ENCODE measurements at regions not wholly inside any gene's neighbourhood (a gene's known extent, or its start where the extent isn't known, plus 50 kb on each side); places are given as distances from the start of the nearest gene placed in this dataset.

DNA sequence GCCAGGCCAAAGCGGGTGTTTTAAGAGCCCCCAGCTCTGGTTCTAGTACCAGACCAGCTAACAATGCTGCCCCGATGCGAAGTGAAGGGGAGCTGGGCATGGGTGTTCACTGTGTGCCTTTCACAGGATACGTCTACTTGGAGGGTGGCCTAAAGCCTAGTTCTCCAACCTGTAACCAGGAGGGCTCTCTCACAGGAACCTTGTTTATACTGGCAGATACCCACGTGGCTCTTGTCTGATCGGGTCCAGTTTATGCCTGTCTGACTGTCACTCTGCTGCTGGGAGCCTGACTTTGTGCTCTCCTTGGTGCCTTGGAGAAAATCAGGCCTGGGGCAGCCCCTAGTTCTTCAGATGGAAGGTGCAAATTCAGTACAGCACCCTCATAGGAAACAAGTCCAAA is 60.2 kb upstream of the RNF144B start:
- H3K4me3 ChIP-seq (ENCODE audit: low read depth, low read length) = no peak overlapping the region
- TF ChIP-seq, protein P1, sequence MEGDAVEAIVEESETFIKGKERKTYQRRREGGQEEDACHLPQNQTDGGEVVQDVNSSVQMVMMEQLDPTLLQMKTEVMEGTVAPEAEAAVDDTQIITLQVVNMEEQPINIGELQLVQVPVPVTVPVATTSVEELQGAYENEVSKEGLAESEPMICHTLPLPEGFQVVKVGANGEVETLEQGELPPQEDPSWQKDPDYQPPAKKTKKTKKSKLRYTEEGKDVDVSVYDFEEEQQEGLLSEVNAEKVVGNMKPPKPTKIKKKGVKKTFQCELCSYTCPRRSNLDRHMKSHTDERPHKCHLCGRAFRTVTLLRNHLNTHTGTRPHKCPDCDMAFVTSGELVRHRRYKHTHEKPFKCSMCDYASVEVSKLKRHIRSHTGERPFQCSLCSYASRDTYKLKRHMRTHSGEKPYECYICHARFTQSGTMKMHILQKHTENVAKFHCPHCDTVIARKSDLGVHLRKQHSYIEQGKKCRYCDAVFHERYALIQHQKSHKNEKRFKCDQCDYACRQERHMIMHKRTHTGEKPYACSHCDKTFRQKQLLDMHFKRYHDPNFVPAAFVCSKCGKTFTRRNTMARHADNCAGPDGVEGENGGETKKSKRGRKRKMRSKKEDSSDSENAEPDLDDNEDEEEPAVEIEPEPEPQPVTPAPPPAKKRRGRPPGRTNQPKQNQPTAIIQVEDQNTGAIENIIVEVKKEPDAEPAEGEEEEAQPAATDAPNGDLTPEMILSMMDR (conservative IDR thresholded peaks at IDR 0.05; ENCODE audit: low read depth, low read length) = no peak
- no peak for DNase-seq (ENCODE audit: low read depth)

DNA sequence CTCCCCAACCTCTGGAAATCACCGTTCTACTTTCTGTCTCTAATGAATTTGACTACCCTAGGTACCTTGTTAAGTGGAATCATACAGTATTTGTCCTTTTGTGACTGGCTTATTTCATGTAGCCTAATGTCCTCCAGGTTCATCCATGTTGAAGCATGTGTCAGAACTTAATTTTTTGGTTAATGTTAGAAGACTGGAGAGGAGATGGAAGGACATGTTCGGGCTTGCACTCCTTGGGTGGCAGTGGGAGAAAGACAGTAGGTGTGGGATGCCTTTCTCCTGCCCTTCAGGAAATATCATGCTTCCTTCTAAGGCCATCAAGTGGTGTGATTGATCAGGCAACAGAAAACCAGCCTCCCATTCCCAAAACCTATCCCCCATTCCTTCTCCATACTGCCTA is 61.1 kb upstream of the RNF144B start:
- DNase-seq (ENCODE audit: low read depth) = no peak

DNA sequence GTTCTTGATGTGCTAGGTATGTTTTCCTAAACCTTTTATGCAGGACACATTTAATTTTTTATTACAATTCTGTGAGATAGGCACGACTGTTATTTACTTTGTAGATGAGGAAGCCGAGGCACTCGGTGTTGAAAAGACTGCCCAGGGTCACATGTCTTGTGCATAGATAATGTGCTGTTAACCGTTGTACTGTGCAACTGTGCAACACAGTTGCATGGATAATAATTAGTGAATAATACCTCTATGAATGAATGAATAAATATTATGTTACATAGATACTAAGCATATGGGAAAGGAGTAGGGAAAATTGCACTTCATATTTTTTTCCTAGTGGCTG is 60.3 kb upstream of the DEK start:
- TF ChIP-seq, protein P1 (conservative IDR thresholded peaks at IDR 0.05; ENCODE audit: low read depth, low read length) = no peak
- H3K4me3 ChIP-seq (ENCODE audit: low read depth, low read length) = no peak overlapping the region
- DNase-seq (ENCODE audit: low read depth) = no peak

More for the DNA sequence above, 61.1 kb upstream of the RNF144B start:
- TF ChIP-seq, protein P1 (conservative IDR thresholded peaks at IDR 0.05; ENCODE audit: low read depth, low read length) = no peak
- H3K4me3 ChIP-seq (ENCODE audit: low read depth, low read length) = no peak overlapping the region

DNA sequence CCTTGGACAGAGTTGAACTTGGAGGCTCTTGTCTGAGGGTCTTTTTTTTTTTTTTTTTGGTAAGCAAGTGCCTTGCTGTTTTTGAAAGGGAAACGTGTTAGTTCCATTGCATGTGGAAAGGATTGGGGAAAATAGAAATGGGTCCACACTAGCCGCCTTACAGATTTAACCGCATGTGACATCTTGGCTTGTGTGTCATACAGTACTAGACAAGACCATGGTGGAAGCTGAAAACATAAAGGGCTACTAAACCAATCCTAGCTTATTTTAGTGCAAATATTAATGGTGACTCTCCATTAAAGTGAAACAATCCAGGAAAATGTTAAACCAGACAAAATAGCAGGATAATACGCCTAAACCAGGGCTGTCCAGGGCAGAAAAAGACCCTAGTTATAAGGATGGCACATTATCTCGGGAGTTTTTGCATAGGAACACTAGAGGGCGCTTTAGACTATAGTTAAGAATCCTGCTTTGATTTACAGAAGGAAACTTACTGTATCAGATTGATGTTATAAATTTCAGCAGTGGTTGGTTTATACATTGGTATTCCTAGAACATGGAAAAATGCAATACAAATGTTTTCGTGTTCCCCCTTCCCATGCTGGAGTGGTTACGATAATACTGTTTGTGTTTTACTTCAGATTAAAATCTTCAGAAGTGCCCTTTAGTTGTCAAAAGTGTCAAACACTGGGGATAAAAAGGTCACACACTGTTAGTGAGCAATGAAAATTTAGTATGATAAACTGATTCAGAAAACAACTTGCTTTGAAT is 59.8 kb upstream of the DEK start:
- TF ChIP-seq, protein P1 (conservative IDR thresholded peaks at IDR 0.05; ENCODE audit: low read depth, low read length) = peak; percentile 74
- no peak overlapping the region for H3K4me3 ChIP-seq (ENCODE audit: low read depth, low read length)
- peak; percentile 19 for DNase-seq (ENCODE audit: low read depth)

DNA sequence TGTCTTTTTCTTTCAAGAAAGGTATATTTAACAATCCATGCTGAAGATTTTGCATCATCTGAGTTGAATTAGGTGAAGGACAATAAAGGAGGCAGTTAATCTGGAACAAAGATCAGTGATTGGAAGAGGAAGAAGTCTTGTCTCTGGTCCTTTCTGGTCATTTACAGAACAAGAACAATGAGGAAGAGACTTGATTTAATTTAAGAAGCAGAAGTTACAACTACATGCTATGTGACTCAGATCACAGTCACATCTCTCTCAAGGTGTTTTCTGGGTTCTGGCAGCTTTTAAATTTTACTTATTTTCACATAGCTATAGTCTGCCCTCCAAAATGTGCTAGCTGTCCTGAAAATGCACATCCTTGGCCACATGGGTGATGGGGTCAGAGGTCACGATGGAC is 53.5 kb upstream of the DEK start:
- no peak overlapping the region for H3K4me3 ChIP-seq (ENCODE audit: low read depth, low read length)
- DNase-seq (ENCODE audit: low read depth) = no peak
- TF ChIP-seq, protein P1 (conservative IDR thresholded peaks at IDR 0.05; ENCODE audit: low read depth, low read length) = no peak

DNA sequence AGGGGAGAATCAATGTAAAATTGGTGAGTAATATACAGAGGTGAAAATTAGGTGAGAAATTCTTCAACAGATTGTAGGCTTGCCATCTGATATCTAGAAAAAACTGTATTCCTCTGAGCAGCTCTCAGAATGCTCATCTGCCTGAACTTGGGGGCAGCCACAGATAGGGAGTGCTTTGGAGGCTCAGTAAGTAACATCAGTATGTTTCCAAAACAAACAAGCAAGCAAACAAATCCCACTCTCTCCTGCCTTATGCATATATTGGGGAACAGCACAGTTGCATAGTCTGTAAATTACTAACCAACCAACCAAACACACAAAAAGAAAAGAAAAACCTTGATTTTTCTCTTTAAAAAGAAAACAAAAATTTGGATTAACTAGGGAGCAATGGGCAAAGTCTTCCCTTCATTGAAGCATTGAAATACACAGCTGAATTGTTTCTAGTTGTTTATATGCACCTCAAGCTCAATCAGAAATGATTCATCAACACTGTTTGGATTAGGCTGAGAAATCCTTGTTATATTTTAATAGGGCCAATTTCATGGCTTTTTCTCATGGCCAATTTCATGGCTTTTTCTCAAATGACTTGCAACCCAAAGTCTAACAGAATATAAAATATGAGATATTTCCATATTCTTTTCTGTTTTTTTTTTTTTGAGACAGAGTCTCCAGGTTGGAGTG is 50.1 kb upstream of the DEK start:
- peak; percentile 33 for DNase-seq (ENCODE audit: low read depth)
- TF ChIP-seq, protein P1 (conservative IDR thresholded peaks at IDR 0.05; ENCODE audit: low read depth, low read length) = no peak
- no peak overlapping the region for H3K4me3 ChIP-seq (ENCODE audit: low read depth, low read length)
